ENCODE measurements at regions not wholly inside any gene's neighbourhood (a gene's known extent, or its start where the extent isn't known, plus 50 kb on each side); places are given as distances from the start of the nearest gene placed in this dataset.

DNA sequence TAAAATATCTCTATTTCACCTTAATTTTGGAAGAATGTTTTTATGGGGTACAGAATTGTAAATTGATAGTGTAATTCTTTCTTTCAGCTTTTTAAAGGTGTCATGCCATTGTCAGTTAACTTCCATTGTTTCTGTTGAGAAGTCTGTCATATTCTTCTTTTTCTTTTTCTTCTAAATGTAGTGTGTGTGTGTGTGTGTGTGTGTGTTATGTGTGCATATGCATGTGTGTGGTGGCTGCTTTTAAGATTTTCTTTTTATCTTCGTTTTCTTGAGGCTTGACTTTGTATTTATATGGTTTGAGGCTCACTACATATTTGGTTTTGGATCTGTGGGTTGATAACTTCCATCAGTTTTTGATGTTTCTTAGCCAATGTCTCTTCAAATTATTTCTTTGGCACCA is 176.5 kb downstream of the OGFRL1 start:
- TF ChIP-seq, protein P1, sequence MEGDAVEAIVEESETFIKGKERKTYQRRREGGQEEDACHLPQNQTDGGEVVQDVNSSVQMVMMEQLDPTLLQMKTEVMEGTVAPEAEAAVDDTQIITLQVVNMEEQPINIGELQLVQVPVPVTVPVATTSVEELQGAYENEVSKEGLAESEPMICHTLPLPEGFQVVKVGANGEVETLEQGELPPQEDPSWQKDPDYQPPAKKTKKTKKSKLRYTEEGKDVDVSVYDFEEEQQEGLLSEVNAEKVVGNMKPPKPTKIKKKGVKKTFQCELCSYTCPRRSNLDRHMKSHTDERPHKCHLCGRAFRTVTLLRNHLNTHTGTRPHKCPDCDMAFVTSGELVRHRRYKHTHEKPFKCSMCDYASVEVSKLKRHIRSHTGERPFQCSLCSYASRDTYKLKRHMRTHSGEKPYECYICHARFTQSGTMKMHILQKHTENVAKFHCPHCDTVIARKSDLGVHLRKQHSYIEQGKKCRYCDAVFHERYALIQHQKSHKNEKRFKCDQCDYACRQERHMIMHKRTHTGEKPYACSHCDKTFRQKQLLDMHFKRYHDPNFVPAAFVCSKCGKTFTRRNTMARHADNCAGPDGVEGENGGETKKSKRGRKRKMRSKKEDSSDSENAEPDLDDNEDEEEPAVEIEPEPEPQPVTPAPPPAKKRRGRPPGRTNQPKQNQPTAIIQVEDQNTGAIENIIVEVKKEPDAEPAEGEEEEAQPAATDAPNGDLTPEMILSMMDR (IDR thresholded peaks at IDR 0.05): no peak
- TF ChIP-seq EP300 (IDR thresholded peaks at IDR 0.05) (no peak), POLR2AphosphoS5 (IDR thresholded peaks at IDR 0.05) (no peak), POLR2A (IDR thresholded peaks at IDR 0.05) (no peak)
